ENCODE measurements at regions not wholly inside any gene's neighbourhood (a gene's known extent, or its start where the extent isn't known, plus 50 kb on each side); places are given as distances from the start of the nearest gene placed in this dataset.

GRCh38 chr20:6241591-6241990 lies 118.8 kb upstream of the FERMT1 start:
- CTCF ChIA-PET: no interaction called here
- Histone ChIP-seq H3K27ac (ENCODE audit: extremely low read depth, low read depth, low read length) (no peak overlapping the region), H3K4me1 (ENCODE audit: control insufficient read depth, insufficient read depth, low read length) (no peaks in the 10 kb centered on the region), H3K9me3 (ENCODE audit: control insufficient read depth, insufficient read depth, low read depth, low read length) (no peaks in the 10 kb centered on the region), H3K36me3 (ENCODE audit: control insufficient read depth in 2 of 2, insufficient read depth in 1 of 2, low read length in 2 of 2) (no peaks in the 10 kb centered on the region), H3K4me3 (ENCODE audit: low read depth, low read length) (no peak overlapping the region)
- TF ChIP-seq ZNF692 (tag by site-specific recombination; IDR thresholded peaks at IDR 0.05) (no peak), MEIS1 (CRISPR knock-in tag; IDR thresholded peaks at IDR 0.05; ENCODE audit: borderline replicate concordance) (no peak), ZNF341 (tag by site-specific recombination; IDR thresholded peaks at IDR 0.05; ENCODE audit: low read depth) (no peak), ZSCAN5A (tag by site-specific recombination; IDR thresholded peaks at IDR 0.05) (no peak)
- POLR2A ChIA-PET: no interaction called here

GRCh38 chr20:6240059-6240458 lies 117.2 kb upstream of the FERMT1 start:
- CTCF ChIA-PET: no interaction called here

GRCh38 chr20:6238421-6238820 lies 115.6 kb upstream of the FERMT1 start:
- ChIA-PET POLR2A (no interaction called here), CTCF (interaction anchor here (0.6 kb wide), 1 partner anchor 87 kb away, joined by 6 read pairs; no protein-coding TSS in a partner anchor)
- H3K4me3 ChIP-seq (ENCODE audit: low read depth, low read length): no peak overlapping the region
- H3K4me1 ChIP-seq (ENCODE audit: control insufficient read depth, insufficient read depth, low read length): no peaks in the 10 kb centered on the region
- TF ChIP-seq ZIC2 (tag by site-specific recombination; IDR thresholded peaks at IDR 0.05) (no peak), ATF2 (tag by site-specific recombination; IDR thresholded peaks at IDR 0.05; ENCODE audit: low read depth) (no peak), ZFHX2 (tag by site-specific recombination; conservative IDR thresholded peaks at IDR 0.05) (no peak), ZNF629 (tag by site-specific recombination; IDR thresholded peaks at IDR 0.05) (no peak), ZNF433 (tag by site-specific recombination; IDR thresholded peaks at IDR 0.05; ENCODE audit: low read depth) (no peak), BCL6B (tag by site-specific recombination; IDR thresholded peaks at IDR 0.05) (no peak), ZNF19 (tag by site-specific recombination; IDR thresholded peaks at IDR 0.05; ENCODE audit: low read depth) (no peak), HOXA7 (CRISPR knock-in tag; IDR thresholded peaks at IDR 0.05; ENCODE audit: borderline replicate concordance) (no peak)
- H3K36me3 ChIP-seq (ENCODE audit: control insufficient read depth in 2 of 2, insufficient read depth in 1 of 2, low read length in 2 of 2): no peaks in the 10 kb centered on the region
- H3K9me3 ChIP-seq (ENCODE audit: control insufficient read depth, insufficient read depth, low read depth, low read length): no peaks in the 10 kb centered on the region
- H3K27ac ChIP-seq (ENCODE audit: extremely low read depth, low read depth, low read length): no peak overlapping the region

More at GRCh38 chr20:6240059-6240458, 117.2 kb upstream of the FERMT1 start:
- Histone ChIP-seq H3K4me1 (ENCODE audit: control insufficient read depth, insufficient read depth, low read length) (no peaks in the 10 kb centered on the region), H3K36me3 (ENCODE audit: control insufficient read depth in 2 of 2, insufficient read depth in 1 of 2, low read length in 2 of 2) (no peaks in the 10 kb centered on the region), H3K9me3 (ENCODE audit: control insufficient read depth, insufficient read depth, low read depth, low read length) (no peaks in the 10 kb centered on the region), H3K4me3 (ENCODE audit: low read depth, low read length) (no peak overlapping the region), H3K27ac (ENCODE audit: extremely low read depth, low read depth, low read length) (no peak overlapping the region)
- TF ChIP-seq YY1 (tag by site-specific recombination; IDR thresholded peaks at IDR 0.05): no peak
- no peak for TF ChIP-seq ZNF174 (tag by site-specific recombination; IDR thresholded peaks at IDR 0.05)
- no peak for TF ChIP-seq ZNF335 (tag by site-specific recombination; conservative IDR thresholded peaks at IDR 0.05)
- POLR2A ChIA-PET: no interaction called here
